Suppressor macrophage (primary cell): ENCODE measurements at regions not wholly inside any gene's neighbourhood (a gene's known extent, or its start where the extent isn't known, plus 50 kb on each side); places are given as distances from the start of the nearest gene placed in this dataset.

Experiments used
- DNase-seq, 4 experiments: peaks; one replicate each; pipeline ENCODE4 v3.0.0-alpha.2; 2020 to 2022

GRCh38 chr12:28827861-28828260 lies 321.2 kb upstream of the FAR2 start:
- DNase-seq, result no peak

GRCh38 chr12:28828318-28828717 lies 320.8 kb upstream of the FAR2 start:
- DNase-seq, result no peak

GRCh38 chr12:28830491-28830890 lies 318.6 kb upstream of the FAR2 start:
- no peak for DNase-seq

GRCh38 chr12:28844718-28845117 lies 304.4 kb upstream of the FAR2 start:
- DNase-seq, result no peak

GRCh38 chr12:28851781-28852180 lies 297.3 kb upstream of the FAR2 start:
- DNase-seq, result no peak

GRCh38 chr12:28855761-28856310 lies 293.2 kb upstream of the FAR2 start:
- peak in 3 of 4 experiments; percentile 11 to 30 (median 30) for DNase-seq

GRCh38 chr12:28857369-28857768 lies 291.7 kb upstream of the FAR2 start:
- no peak for DNase-seq

- no peak for DNase-seq
These were observed 289.5 kb upstream of the FAR2 start for GRCh38 chr12:28859551-28859950.

- no peak for DNase-seq
These were observed 283.3 kb upstream of the FAR2 start for GRCh38 chr12:28865776-28866175.

- DNase-seq, result no peak
These were observed 282.8 kb upstream of the FAR2 start for GRCh38 chr12:28866296-28866695.

GRCh38 chr12:28866715-28867503 lies 282.2 kb upstream of the FAR2 start:
- no peak for DNase-seq

- no peak for DNase-seq
These were observed 280.7 kb upstream of the FAR2 start for GRCh38 chr12:28868414-28868813.

- DNase-seq, result no peak
These were observed 279.9 kb upstream of the FAR2 start for GRCh38 chr12:28869197-28869596.

- DNase-seq, result peak in 3 of 4 experiments; percentile 34 to 42 (median 34)
These were observed 278.1 kb upstream of the FAR2 start for GRCh38 chr12:28870839-28871440.

- DNase-seq, result peak; percentile 47 to 70 (median 59)
These were observed 276.3 kb upstream of the FAR2 start for GRCh38 chr12:28872654-28873268.

- no peak for DNase-seq
These were observed 274.3 kb upstream of the FAR2 start for GRCh38 chr12:28874758-28875157.

- DNase-seq, result no peak
These were observed 272.8 kb upstream of the FAR2 start for GRCh38 chr12:28876196-28876798.

GRCh38 chr12:28877854-28878253 lies 271.2 kb upstream of the FAR2 start:
- no peak for DNase-seq

- no peak for DNase-seq
These were observed 270.4 kb upstream of the FAR2 start for GRCh38 chr12:28878629-28879028.

- DNase-seq, result no peak
These were observed 269.7 kb upstream of the FAR2 start for GRCh38 chr12:28879379-28879778.

GRCh38 chr12:28882444-28882843 lies 266.6 kb upstream of the FAR2 start:
- DNase-seq, result no peak

GRCh38 chr12:28883406-28883997 lies 265.6 kb upstream of the FAR2 start:
- DNase-seq, result no peak
